ENCODE measurements at regions not wholly inside any gene's neighbourhood (a gene's known extent, or its start where the extent isn't known, plus 50 kb on each side); places are given as distances from the start of the nearest gene placed in this dataset.

- TF ChIP-seq POLR2A (IDR thresholded peaks at IDR 0.05; ENCODE audit: low read length) (no peak), GATA1 (IDR thresholded peaks at IDR 0.05; ENCODE audit: low read depth, low read length) (no peak)
Measured at GRCh38 chr20:11044561-11044960, 370.8 kb upstream of the JAG1 start.
